Subcutaneous abdominal adipose tissue (tissue), 5 donors: ENCODE measurements at regions not wholly inside any gene's neighbourhood (a gene's known extent, or its start where the extent isn't known, plus 50 kb on each side); places are given as distances from the start of the nearest gene placed in this dataset.
A peak's percentile ranks its signal among the peaks of the same experiment; 100 is the strongest.

ENCODE experiments used
- H3K27ac ChIP-seq: one replicate; pipeline ENCODE4 v1.7.0; 2013; ENCODE audit warnings: low read depth, mild to moderate bottlenecking, inconsistent platforms, low read length, moderate library complexity
- H3K27me3 ChIP-seq, 5 donors: one replicate each; pipeline ENCODE4 v1.7.0; 2013; ENCODE audit warnings: low read length in 5 of 5, inconsistent platforms in 1 of 5; ENCODE audit not compliant: control insufficient read depth in 5 of 5, insufficient read depth in 4 of 5
- H3K36me3 ChIP-seq, 5 donors: one replicate each; pipeline ENCODE4 v1.7.0; 2013; ENCODE audit warnings: low read length in 5 of 5; ENCODE audit not compliant: control insufficient read depth in 5 of 5, insufficient read depth in 5 of 5
- H3K4me1 ChIP-seq, 5 donors: one replicate each; pipeline ENCODE4 v1.7.0; 2013; ENCODE audit warnings: low read length in 5 of 5, mild to moderate bottlenecking in 3 of 5, moderate library complexity in 1 of 5; ENCODE audit not compliant: control insufficient read depth in 5 of 5, insufficient read depth in 5 of 5
- H3K4me3 ChIP-seq, 5 donors: one replicate each; pipeline ENCODE4 v1.7.0; 2013; ENCODE audit warnings: low read length in 5 of 5, low read depth in 1 of 5
- H3K9ac ChIP-seq, 5 donors: one replicate each; pipeline ENCODE4 v1.7.0; 2013; ENCODE audit warnings: low read length in 5 of 5, mild to moderate bottlenecking in 4 of 5, moderate library complexity in 3 of 5
- H3K9me3 ChIP-seq, 5 donors: one replicate each; pipeline ENCODE4 v1.7.0; 2013; ENCODE audit warnings: low read length in 5 of 5; ENCODE audit not compliant: control insufficient read depth in 5 of 5
- donor health status: healthy.
- donor health status: healthy.
- donor health status: healthy.
- donor health status: healthy.
- donor health status: healthy.

DNA sequence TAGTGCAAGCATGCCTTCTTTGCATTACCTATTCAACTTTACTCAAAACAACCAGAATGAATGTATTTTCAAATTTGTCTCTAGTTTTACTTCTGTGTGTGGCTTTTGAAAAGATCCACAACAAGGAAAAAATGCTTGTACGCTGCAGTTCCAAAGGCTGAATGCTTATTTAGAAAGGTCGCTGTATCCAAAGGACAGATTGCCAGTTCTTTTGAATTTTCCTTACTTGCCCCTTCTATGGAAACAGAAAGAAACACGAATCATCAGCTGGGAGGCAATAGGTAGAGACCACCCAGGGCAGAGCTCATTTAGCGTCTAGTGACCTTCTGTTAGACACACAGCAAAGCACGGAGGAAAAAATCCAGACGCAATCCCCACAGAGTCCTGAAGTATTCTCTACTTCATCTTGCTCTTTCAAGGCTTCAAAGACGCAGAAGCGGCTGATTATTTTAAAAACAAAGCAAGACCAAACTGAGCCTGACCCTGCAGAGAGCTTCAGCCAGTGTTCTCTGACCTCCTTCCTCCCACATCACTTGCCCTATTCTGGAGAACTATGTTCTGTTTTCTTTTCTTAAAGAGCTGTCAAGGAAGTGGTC is 674.6 kb upstream of the SGCG start:
- Histone ChIP-seq H3K4me1 (peaks cover 0 to 16% (median 6%) of the 10 kb centered on the region in 5 donors), H3K9me3 (peaks cover 0 to 2% (median 0%) of the 10 kb centered on the region in 5 donors), H3K9ac (peak overlapping the region in 1 of 5 donors; percentile 5), H3K4me3 (no peak overlapping the region), H3K27ac (no peak overlapping the region), H3K27me3 (no peaks in the 10 kb centered on the region), H3K36me3 (no peaks in the 10 kb centered on the region)

DNA sequence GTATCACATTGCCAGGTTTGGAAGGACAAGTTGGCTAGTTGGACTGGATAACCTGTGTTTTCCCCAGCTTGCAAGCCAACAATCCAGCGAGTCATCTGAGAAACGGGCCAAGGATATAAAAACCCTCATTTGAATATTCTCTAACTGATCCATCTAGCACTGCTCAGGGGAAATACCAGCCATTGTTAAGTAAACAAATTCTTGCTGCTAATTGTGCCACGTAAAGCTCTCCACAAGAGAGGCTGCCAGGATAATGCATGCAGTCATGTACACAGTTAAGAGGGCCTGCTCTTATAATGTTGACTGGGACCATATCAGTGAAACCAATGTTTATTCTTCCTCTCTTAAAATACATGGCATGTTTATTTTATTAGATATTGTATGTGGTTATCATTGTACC is 663.2 kb upstream of the SGCG start:
- H3K4me1 ChIP-seq = no peaks in the 10 kb centered on the region
- H3K27me3 ChIP-seq = no peaks in the 10 kb centered on the region
- H3K9ac ChIP-seq = no peak overlapping the region
- H3K36me3 ChIP-seq = no peaks in the 10 kb centered on the region
- no peak overlapping the region for H3K27ac ChIP-seq
- H3K4me3 ChIP-seq = no peak overlapping the region
- H3K9me3 ChIP-seq = peaks cover 0 to 4% (median 0%) of the 10 kb centered on the region in 5 donors

DNA sequence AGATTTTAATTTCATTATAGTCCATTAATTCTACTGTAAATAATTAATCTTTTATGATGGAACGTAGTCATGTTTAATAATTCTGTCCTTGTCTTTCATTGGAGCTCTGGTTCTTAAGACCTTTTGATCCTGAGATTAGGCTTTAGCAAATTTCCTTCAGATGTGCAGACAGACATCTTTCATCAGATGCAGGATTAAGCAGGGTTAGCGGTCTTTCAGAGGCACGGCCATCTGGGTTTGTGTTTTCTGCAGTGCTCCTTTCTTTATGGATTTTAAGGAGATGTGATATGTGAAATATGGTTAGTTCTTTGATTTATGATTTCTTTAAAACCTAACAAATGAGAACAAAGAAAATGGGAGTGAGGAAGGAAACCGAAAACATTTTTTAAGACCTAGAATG is 643.9 kb upstream of the SGCG start:
- Histone ChIP-seq H3K36me3 (no peaks in the 10 kb centered on the region), H3K9ac (no peak overlapping the region), H3K27me3 (no peaks in the 10 kb centered on the region), H3K4me1 (no peaks in the 10 kb centered on the region), H3K27ac (no peak overlapping the region), H3K9me3 (peaks cover 0 to 2% (median 0%) of the 10 kb centered on the region in 5 donors), H3K4me3 (no peak overlapping the region)

DNA sequence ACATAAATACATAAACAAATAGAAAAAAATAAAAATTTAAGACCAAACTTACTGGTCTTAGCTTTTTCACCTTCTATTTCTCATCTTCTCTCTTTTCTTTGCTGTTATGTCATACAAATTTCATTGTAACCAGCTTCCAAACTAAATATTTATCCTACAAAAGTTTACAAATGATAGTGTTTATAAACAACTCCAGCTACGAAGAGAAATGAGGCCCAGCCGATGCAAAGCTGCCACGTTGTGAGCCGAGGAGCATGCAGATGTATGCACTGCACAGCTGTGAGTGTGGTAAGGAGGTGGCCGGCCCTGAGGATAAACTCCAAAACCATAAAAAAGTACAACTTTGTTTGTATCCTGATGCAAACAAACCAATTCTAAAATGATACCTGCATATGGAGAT is 642.4 kb upstream of the SGCG start:
- Histone ChIP-seq H3K9me3 (peaks cover 0 to 2% (median 0%) of the 10 kb centered on the region in 5 donors), H3K4me3 (no peak overlapping the region), H3K27me3 (no peaks in the 10 kb centered on the region), H3K27ac (no peak overlapping the region), H3K4me1 (no peaks in the 10 kb centered on the region), H3K9ac (no peak overlapping the region), H3K36me3 (no peaks in the 10 kb centered on the region)

DNA sequence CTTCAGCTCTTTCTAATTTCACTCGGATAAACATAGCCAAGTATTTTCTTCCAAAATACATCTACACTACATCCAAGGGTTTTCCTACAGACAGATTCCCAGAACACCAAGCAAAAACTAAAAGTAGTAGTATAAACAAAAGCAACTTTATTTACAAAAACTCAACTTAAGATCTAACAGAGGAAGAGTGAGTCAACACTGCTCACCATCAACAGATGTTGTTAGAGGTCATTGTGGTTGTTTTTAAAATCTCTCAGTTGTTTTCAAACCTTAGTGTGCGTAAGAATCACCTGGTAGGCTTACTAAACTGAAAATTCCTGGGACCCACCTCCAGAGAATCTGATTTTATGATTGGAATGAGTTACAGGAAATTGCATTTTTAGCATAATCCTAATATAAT is 631.7 kb upstream of the SGCG start:
- H3K4me1 ChIP-seq = no peaks in the 10 kb centered on the region
- H3K36me3 ChIP-seq = no peaks in the 10 kb centered on the region
- no peak overlapping the region for H3K9ac ChIP-seq
- no peaks in the 10 kb centered on the region for H3K27me3 ChIP-seq
- H3K27ac ChIP-seq = no peak overlapping the region
- H3K4me3 ChIP-seq = no peak overlapping the region
- H3K9me3 ChIP-seq = peaks cover 0 to 6% (median 2%) of the 10 kb centered on the region in 5 donors

DNA sequence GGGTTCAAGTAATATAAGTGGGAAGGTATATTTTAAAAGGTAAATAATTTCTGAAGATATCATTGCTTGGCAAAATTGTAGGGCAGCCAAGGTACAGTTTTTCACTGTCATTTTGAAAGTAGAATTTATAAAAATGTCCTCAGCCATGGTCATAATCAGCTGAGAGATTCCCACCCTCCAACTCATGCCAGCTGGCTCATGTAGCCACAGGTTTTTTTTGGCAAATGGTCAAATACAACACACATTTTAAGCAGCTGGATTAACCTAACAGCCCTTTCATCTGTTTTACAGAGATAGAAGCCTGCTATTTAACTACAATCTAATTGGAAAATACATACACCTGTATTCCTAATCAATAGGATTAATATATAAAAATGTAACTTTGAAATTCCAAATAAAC is 619.2 kb upstream of the SGCG start:
- Histone ChIP-seq H3K9me3 (peaks cover 3 to 14% (median 4%) of the 10 kb centered on the region in 5 donors), H3K36me3 (no peaks in the 10 kb centered on the region), H3K27me3 (no peaks in the 10 kb centered on the region), H3K4me1 (no peaks in the 10 kb centered on the region), H3K27ac (no peak overlapping the region), H3K4me3 (no peak overlapping the region), H3K9ac (no peak overlapping the region)

DNA sequence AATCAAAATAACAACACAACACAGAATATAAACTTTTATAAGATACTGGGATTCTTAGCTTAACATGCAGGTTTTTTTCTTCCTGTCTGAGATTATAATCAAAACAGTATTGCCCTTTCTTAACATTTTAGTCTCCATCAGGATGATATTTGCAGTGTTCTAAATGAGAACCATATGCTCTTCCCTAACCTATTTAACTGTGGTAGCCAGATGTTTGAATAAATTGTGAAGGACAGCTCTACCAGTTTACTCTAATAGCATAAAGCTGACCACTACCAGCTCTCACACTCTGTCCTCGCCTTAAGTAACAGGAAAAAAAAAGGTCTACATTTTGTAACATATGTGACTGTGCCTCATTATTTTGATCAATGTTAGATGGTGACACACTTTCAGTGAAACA is 618.7 kb upstream of the SGCG start:
- no peaks in the 10 kb centered on the region for H3K36me3 ChIP-seq

DNA sequence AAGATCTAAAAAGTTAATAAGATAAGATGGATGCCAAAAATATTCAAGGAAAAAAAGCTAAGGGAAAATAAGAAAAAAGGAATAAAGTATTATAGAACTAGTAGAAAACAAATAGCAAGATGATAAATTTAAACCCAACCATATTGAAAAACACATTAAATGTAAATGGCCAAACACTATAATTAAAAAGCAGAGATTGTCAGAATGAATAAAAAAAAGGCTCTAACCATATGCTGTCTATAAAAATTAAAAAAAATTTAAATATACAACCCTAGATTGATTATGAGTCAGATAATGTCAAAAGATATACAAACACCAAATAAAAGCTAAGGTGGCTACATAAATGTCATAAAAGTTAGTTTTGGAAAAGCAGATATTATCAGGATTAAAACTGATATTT is 617.5 kb upstream of the SGCG start:
- H3K9ac ChIP-seq = no peak overlapping the region
- peaks cover 3 to 14% (median 4%) of the 10 kb centered on the region in 5 donors for H3K9me3 ChIP-seq
- no peaks in the 10 kb centered on the region for H3K36me3 ChIP-seq

More for the DNA sequence above, 618.7 kb upstream of the SGCG start:
- Histone ChIP-seq H3K9me3 (peaks cover 3 to 14% (median 4%) of the 10 kb centered on the region in 5 donors), H3K27me3 (no peaks in the 10 kb centered on the region), H3K4me3 (no peak overlapping the region), H3K9ac (no peak overlapping the region), H3K27ac (no peak overlapping the region), H3K4me1 (no peaks in the 10 kb centered on the region)

DNA sequence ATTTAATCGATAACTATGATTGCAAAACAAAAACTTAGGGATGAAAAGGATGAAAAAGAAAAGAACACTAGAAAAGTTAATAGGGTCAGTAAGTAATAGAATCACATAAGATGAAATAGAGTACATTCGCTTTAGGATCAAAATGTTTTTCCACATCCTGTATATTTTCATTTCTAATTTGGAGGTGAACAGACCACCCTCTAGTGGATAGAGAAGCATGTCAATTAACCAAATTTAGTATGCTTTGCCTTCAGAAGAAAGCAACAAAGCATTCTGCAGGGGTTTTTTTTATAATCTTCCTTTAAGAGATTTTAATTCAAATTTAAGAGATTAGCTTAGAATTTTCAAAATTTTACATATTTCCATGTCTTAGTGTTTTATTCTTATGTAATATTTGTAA is 611.0 kb upstream of the SGCG start:
- no peaks in the 10 kb centered on the region for H3K4me1 ChIP-seq
- no peaks in the 10 kb centered on the region for H3K27me3 ChIP-seq
- peaks cover 0 to under 1% (median 0%) of the 10 kb centered on the region in 5 donors for H3K9me3 ChIP-seq
- no peak overlapping the region for H3K4me3 ChIP-seq
- H3K36me3 ChIP-seq = no peaks in the 10 kb centered on the region
- H3K27ac ChIP-seq = no peak overlapping the region
- no peak overlapping the region for H3K9ac ChIP-seq

More for the DNA sequence above, 617.5 kb upstream of the SGCG start:
- H3K27ac ChIP-seq = no peak overlapping the region
- no peaks in the 10 kb centered on the region for H3K4me1 ChIP-seq
- H3K27me3 ChIP-seq = no peaks in the 10 kb centered on the region
- H3K4me3 ChIP-seq = no peak overlapping the region

DNA sequence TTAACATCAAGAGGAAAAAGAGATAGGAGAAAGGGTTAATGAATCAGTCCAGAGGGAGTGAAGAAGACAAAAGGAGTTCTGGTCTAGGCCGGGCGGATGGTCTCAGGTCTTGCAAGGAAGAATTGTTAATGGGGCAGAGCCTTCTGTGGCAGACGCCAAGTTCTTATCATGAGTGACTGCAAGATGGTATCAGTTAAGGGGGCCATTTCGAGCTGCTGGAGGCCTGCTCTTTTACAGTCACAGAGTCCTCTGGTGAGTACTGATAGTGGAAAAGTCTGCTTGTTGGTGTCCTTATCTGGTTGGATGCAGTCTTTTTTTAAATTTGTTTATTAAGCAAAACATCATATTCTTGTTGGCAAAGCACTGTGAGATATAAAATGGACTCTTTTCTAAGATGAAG is 590.9 kb upstream of the SGCG start:
- H3K27ac ChIP-seq = no peak overlapping the region

More for the DNA sequence above, 590.9 kb upstream of the SGCG start:
- H3K4me1 ChIP-seq = no peaks in the 10 kb centered on the region
- no peak overlapping the region for H3K9ac ChIP-seq
- H3K27me3 ChIP-seq = peaks cover 0 to 2% (median 0%) of the 10 kb centered on the region in 5 donors
- H3K36me3 ChIP-seq = no peaks in the 10 kb centered on the region
- peaks cover 0 to 6% (median 4%) of the 10 kb centered on the region in 5 donors for H3K9me3 ChIP-seq
- no peak overlapping the region for H3K4me3 ChIP-seq
